GM21529 (cell line): ENCODE measurements at regions not wholly inside any gene's neighbourhood (a gene's known extent, or its start where the extent isn't known, plus 50 kb on each side); places are given as distances from the start of the nearest gene placed in this dataset.

Experiments
- ATAC-seq: cut with Tn5 transposase; IDR thresholded peaks from one replicate; pipeline ENCODE4 v1.9.1; 2021; ENCODE audit not compliant: unreplicated experiment

GRCh38 chr17:14777291-14777690, 476.4 kb downstream of the HS3ST3B1 start:
- ATAC-seq, result no peak

- no peak for ATAC-seq
Observed at GRCh38 chr17:14776791-14777190, 475.9 kb downstream of the HS3ST3B1 start.

- ATAC-seq, result no peak
Observed at GRCh38 chr17:14775731-14776492, 475.0 kb downstream of the HS3ST3B1 start.

- no peak for ATAC-seq
Observed at GRCh38 chr17:14774774-14775173, 473.9 kb downstream of the HS3ST3B1 start.

- ATAC-seq, result no peak
Observed at GRCh38 chr17:14772776-14773175, 471.9 kb downstream of the HS3ST3B1 start.

- no peak for ATAC-seq
Observed at GRCh38 chr17:14771543-14771942, 470.7 kb downstream of the HS3ST3B1 start.

- no peak for ATAC-seq
Observed at GRCh38 chr17:14768923-14769322, 468.0 kb downstream of the HS3ST3B1 start.

GRCh38 chr17:14762736-14763479, 462.0 kb downstream of the HS3ST3B1 start:
- ATAC-seq, result no peak

GRCh38 chr17:14760719-14761411, 460.0 kb downstream of the HS3ST3B1 start:
- peak; percentile 58 for ATAC-seq

GRCh38 chr17:14760212-14760611, 459.3 kb downstream of the HS3ST3B1 start:
- ATAC-seq, result peak; percentile 33

GRCh38 chr17:14759325-14759724, 458.4 kb downstream of the HS3ST3B1 start:
- ATAC-seq, result no peak

GRCh38 chr17:14756479-14756878, 455.6 kb downstream of the HS3ST3B1 start:
- ATAC-seq, result no peak

GRCh38 chr17:14755002-14755401, 454.1 kb downstream of the HS3ST3B1 start:
- ATAC-seq, result no peak

GRCh38 chr17:14753383-14753782, 452.5 kb downstream of the HS3ST3B1 start:
- no peak for ATAC-seq

- no peak for ATAC-seq
Observed at GRCh38 chr17:14752011-14752410, 451.1 kb downstream of the HS3ST3B1 start.

GRCh38 chr17:14750866-14751265, 450.0 kb downstream of the HS3ST3B1 start:
- no peak for ATAC-seq

- ATAC-seq, result no peak
Observed at GRCh38 chr17:14749269-14749668, 448.4 kb downstream of the HS3ST3B1 start.

GRCh38 chr17:14748036-14748710, 447.3 kb downstream of the HS3ST3B1 start:
- peak; percentile 68 for ATAC-seq

GRCh38 chr17:14747603-14747950, 446.7 kb downstream of the HS3ST3B1 start:
- ATAC-seq, result no peak

GRCh38 chr17:14746822-14747602, 446.1 kb downstream of the HS3ST3B1 start:
- ATAC-seq, result no peak

GRCh38 chr17:14745541-14745940, 444.7 kb downstream of the HS3ST3B1 start:
- no peak for ATAC-seq
